Skin of body (tissue), 1 donor: ENCODE measurements at regions not wholly inside any gene's neighbourhood (a gene's known extent, or its start where the extent isn't known, plus 50 kb on each side); places are given as distances from the start of the nearest gene placed in this dataset.

ENCODE experiments used
- DNase-seq: peaks from one replicate; lab custom pipeline; 2025; lab: John Stamatoyannopoulos, UW

- no peak for DNase-seq
Observed at GRCh38 chr15:46808834-46809233, 908.5 kb upstream of the SEMA6D start.

- no peak for DNase-seq
Observed at GRCh38 chr15:46815240-46815639, 902.1 kb upstream of the SEMA6D start.

GRCh38 chr15:46815765-46816164, 901.5 kb upstream of the SEMA6D start:
- DNase-seq = no peak

GRCh38 chr15:46848704-46849103, 868.6 kb upstream of the SEMA6D start:
- DNase-seq = no peak

GRCh38 chr15:46853600-46853999, 863.7 kb upstream of the SEMA6D start:
- no peak for DNase-seq

DNA sequence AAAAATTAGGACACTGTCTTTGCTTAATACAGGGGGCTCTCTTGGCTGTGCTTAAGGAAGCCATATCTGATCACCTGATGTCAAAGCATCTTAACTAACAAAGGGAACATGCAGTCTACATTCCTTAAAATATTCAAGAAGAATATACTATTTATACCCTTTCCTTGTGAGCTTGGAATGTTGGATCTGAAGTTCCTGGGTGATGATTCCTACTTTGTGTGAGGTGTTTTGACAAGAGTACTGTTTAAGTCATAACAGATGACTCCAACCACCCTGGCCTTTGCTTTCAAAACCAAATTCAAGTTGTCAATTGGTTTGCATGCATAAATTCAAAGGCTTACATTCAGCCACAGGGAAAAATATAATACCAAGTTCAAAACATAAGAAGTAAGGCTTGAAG, 862.7 kb upstream of the SEMA6D start:
- no peak for DNase-seq

GRCh38 chr15:46855388-46855787, 861.9 kb upstream of the SEMA6D start:
- no peak for DNase-seq

- no peak for DNase-seq
Observed at GRCh38 chr15:46856839-46857502, 860.3 kb upstream of the SEMA6D start.

GRCh38 chr15:46858150-46858549, 859.2 kb upstream of the SEMA6D start:
- no peak for DNase-seq

GRCh38 chr15:46861796-46862195, 855.5 kb upstream of the SEMA6D start:
- DNase-seq = no peak

DNA sequence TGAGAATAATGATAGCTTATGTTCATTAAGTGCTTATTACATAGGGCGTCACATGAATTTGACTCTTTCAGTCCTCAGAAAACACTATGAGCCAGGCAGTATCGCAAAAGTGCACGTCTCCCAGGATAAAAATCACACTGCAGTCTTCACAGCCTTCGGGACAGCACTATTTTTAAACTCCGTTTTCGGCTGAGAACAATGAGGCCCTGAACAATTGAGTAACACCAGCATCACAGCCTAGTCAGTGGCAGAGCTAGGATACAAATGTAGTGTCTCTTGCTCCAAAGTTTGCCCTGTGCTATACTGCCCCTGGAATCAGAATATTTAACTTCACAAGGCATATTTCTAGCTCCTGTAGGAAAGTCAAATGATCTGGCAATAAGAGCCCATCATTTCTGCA, 852.1 kb upstream of the SEMA6D start:
- DNase-seq = no peak

GRCh38 chr15:46872286-46872980, 844.9 kb upstream of the SEMA6D start:
- no peak for DNase-seq

DNA sequence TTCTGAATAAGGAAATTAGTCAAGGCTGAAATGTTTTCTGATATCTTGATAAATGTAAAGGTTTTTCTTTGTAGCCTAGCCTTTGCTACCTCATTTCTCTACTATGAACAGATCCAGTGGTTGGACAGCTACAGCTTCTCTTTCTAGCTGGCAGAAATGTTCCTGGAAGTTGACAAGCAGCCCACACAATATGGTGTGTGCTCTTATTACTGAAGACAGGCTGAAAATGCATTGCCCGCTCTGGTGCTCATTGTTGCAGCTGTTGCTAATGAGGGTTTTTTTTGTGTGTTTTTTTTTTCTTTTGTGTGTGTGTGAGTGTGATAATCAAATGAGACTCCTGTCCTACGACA, 844.3 kb upstream of the SEMA6D start:
- no peak for DNase-seq

DNA sequence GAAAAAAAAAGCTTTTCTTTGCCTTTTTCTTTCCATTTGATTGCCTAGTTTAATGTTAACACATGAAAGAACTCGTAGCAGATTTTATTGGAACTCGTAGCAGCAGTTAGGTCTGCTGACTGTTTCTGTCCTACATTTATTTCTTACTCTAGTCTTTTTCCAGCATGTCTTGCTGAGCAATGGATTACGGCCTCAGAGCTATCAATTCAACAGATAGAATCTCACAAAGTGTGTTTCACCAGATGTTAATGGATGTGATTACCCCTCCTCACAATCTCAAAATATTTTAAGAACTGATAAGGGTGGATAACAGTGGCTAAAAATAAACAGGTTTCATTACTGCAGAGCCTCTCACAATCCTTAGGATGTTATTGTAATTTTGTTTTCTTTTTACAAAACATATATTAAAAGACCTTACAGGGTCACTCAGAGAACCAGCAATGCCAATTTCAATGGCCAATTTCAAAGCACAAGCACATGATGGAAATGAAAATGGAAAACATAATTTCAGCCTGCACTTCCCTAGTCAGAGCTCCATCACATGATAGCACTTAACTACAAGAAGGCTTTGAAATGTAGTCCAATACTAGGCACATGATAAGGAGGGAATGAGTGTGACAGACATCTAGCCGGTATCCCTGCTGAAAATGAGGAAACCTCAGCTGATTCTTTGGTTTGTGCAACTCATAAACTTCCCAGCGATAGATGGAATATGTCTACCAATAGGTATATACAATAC, 838.1 kb upstream of the SEMA6D start:
- no peak for DNase-seq

- DNase-seq = no peak
Observed at GRCh38 chr15:46880791-46881190, 836.5 kb upstream of the SEMA6D start.

DNA sequence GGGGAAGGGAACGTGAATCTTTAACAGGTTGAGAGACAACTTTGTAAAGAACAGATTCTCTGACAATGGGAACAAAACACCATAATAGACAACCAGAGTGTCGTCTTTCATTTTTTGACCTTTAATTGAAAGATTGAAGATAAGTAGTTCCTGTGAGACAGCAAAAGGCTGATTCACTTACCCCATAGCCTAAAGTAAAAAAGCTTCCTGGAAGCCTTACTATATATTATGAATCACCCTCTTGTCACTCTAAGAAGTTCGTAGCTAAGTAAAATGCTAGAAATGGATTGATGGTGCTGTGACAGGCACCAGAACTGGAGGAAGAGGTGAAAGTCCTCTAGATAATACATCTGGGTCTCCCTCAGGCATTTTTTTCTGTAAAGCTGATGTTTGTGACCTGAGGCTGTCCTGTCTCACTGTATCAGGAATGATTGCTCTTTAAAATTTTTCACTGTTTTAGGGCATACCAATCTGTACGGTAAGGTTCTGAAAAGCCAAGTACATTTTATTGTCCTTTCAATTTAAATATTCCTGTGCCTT, 824.6 kb upstream of the SEMA6D start:
- no peak for DNase-seq

- no peak for DNase-seq
Observed at GRCh38 chr15:46894644-46895043, 822.7 kb upstream of the SEMA6D start.

DNA sequence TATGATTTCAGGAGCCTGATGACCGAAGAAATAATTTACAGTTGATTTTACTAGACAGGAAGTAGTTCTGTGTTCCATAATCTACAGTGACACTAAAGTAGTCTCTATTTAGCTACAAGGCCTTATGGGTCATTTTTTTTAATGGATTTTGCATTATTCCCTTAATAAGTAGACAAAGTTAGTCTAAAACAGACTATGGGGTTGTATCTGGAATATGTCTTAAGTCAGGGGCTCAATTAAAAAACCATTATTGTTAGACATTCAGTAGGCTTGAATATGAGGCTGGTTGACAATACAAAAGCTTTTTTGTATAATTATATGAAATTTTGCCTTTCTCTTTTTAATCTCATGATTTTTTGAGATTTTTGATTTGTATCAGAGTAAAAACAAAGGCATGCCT, 820.0 kb upstream of the SEMA6D start:
- DNase-seq = no peak

- no peak for DNase-seq
Observed at GRCh38 chr15:46901001-46901400, 816.3 kb upstream of the SEMA6D start.

DNA sequence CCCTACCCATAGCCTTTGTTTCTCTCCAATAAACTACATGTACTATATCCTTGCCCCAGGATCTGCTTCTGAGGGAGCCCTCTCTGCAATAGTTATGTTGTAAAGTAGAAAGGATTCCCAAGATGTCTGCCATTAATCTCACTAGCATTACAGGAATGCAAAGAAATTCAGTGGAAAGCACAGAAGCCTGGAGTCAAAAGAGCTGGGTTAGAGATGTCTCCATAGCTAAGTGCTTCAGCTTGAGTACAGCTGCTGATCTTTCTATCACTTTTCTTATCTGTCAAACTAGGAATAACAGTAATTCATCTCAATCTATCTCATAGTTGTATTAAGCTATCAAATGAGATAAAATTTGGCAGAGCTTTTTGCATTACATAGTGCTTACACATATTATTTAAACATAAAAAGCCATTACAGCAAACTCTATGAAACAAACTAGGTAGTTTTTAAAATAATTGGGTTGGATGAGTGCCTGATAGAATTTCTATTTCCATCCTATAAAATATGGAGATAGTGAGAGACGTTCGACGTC, 799.5 kb upstream of the SEMA6D start:
- no peak for DNase-seq

DNA sequence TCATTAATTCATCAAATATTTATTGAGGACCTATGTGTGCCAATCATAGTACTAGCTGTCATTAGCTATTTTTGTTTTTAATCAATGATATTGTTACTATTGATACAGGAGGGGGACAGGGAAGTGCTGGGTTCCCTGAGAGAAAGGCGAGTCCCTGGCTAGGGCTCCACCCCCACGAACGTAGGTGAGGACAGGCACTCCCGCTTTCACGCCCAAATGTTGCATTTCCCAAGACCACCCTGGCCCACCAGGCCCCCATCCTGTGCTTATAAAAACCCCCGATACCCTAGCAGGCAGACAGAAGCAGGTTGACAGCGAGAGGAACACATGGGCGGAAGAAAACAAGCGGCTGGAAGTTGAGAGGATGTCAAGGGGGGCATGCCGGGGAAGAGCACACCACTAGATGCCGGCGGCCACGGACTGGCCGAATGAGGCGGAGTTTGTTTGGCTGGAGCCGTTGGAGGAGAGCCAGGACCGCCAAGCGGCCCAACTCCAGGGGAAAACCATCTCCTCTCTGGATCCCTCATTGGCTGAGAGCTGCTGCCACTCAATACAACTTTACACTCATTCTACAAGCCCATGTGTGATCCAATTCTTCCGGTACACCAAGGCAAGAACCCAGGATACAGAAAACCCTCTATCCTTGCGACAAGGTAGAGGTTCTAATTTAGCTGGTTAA, 798.7 kb upstream of the SEMA6D start:
- no peak for DNase-seq

GRCh38 chr15:46921891-46922290, 795.4 kb upstream of the SEMA6D start:
- DNase-seq = no peak
